ENCODE measurements at regions not wholly inside any gene's neighbourhood (a gene's known extent, or its start where the extent isn't known, plus 50 kb on each side); places are given as distances from the start of the nearest gene placed in this dataset.

DNA sequence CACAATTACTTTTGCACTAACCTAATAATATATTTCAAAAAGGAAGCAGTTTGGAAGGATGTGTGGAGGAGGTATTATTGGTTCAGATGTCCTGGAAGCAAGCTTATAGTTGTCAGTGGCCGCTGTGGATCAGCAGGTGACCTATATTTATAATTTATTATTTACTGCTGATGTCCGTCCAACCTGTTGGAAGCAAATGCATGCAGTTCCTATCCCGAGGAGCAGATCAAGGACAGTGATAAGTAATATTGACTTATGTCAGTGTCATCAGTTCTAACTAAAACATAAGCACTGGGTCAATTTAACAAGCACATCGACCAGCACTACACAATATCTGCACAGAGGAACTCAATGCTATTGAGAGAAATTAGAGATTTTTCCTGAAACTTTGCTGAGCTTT is 270.1 kb downstream of the BRINP2 start:
- Histone ChIP-seq H3K18ac (ENCODE audit: low read length) (no peak overlapping the region), H2BK120ac (ENCODE audit: insufficient read depth, low read length, poor library complexity) (no peak overlapping the region), H3K4me3 (ENCODE audit: low read depth, low read length) (no peak overlapping the region), H4K91ac (ENCODE audit: low read depth, low read length) (no peak overlapping the region), H2AK5ac (ENCODE audit: low read length) (no peak overlapping the region), H3K14ac (ENCODE audit: low read length) (no peak overlapping the region), H3K27me3 (ENCODE audit: insufficient read depth, low read length) (no peaks in the 10 kb centered on the region), H2AFZ (ENCODE audit: insufficient read depth, low read length, poor library complexity) (no peak overlapping the region), H2BK5ac (ENCODE audit: low read depth, low read length, poor library complexity) (no peak overlapping the region), H3K4me2 (ENCODE audit: low read length) (no peak overlapping the region), H3K4ac (ENCODE audit: low read depth, low read length) (no peak overlapping the region), H3K9me3 (ENCODE audit: insufficient read depth, low read depth, low read length) (no peaks in the 10 kb centered on the region), H3K79me2 (ENCODE audit: control insufficient read depth, insufficient read depth, low read length, poor library complexity) (no peaks in the 10 kb centered on the region), H4K8ac (ENCODE audit: low read depth, low read length) (no peak overlapping the region), H3K36me3 (ENCODE audit: control insufficient read depth in 1 of 2, insufficient read depth in 2 of 2, low read length in 2 of 2) (no peaks in the 10 kb centered on the region), H3K27ac (ENCODE audit: low read depth, low read length) (no peak overlapping the region), H3K23ac (ENCODE audit: low read length) (no peak overlapping the region), H2BK12ac (ENCODE audit: low read length) (no peak overlapping the region), H3K79me1 (ENCODE audit: low read length) (no peaks in the 10 kb centered on the region), H3K4me1 (ENCODE audit: control insufficient read depth in 1 of 2, insufficient read depth in 2 of 2, low read length in 2 of 2) (no peaks in the 10 kb centered on the region), H3K9ac (ENCODE audit: low read length) (no peak overlapping the region), H4K12ac (ENCODE audit: low read depth, low read length) (no peak overlapping the region)
- DNase-seq, result no peak
- WGBS (ENCODE audit: extremely low coverage, insufficient coverage, insufficient read length), result no CpG with 5 or more reads among the region's 4 CpGs

DNA sequence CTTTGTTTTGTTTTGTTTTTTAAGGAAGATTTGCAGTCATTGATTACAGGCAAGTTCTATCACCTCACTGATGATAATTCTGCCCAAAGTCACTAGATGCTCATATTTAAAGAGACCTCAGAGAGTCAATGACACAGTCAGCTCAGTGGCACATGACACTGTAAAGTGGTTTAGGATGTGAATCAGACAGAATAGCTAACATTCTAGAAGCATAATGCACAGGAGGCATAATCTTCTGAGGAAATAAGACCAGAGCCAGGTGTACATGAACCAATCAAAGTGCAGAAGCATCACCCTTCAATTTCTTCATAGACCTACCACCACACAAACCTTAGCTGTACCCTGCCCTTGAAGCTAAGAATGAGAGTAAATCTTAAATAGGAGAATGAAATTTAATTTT is 268.5 kb downstream of the BRINP2 start:
- no peak overlapping the region for H2BK120ac ChIP-seq (ENCODE audit: insufficient read depth, low read length, poor library complexity)
- H3K4me1 ChIP-seq (ENCODE audit: control insufficient read depth in 1 of 2, insufficient read depth in 2 of 2, low read length in 2 of 2), result no peaks in the 10 kb centered on the region
- no peak overlapping the region for H2BK5ac ChIP-seq (ENCODE audit: low read depth, low read length, poor library complexity)
- H3K9ac ChIP-seq (ENCODE audit: low read length), result no peak overlapping the region
- H2AFZ ChIP-seq (ENCODE audit: insufficient read depth, low read length, poor library complexity), result no peak overlapping the region
- no peak overlapping the region for H3K23ac ChIP-seq (ENCODE audit: low read length)
- no peak overlapping the region for H3K4me2 ChIP-seq (ENCODE audit: low read length)
- no peaks in the 10 kb centered on the region for H3K27me3 ChIP-seq (ENCODE audit: insufficient read depth, low read length)
- H2BK12ac ChIP-seq (ENCODE audit: low read length), result no peak overlapping the region
- no peaks in the 10 kb centered on the region for H3K79me1 ChIP-seq (ENCODE audit: low read length)
- DNase-seq, result peak in 1 of 2 donors; percentile 2
- no peak overlapping the region for H3K4me3 ChIP-seq (ENCODE audit: low read depth, low read length)
- H3K18ac ChIP-seq (ENCODE audit: low read length), result no peak overlapping the region
- no peak overlapping the region for H3K27ac ChIP-seq (ENCODE audit: low read depth, low read length)
- no peak overlapping the region for H4K12ac ChIP-seq (ENCODE audit: low read depth, low read length)
- H3K36me3 ChIP-seq (ENCODE audit: control insufficient read depth in 1 of 2, insufficient read depth in 2 of 2, low read length in 2 of 2), result no peaks in the 10 kb centered on the region
- H3K79me2 ChIP-seq (ENCODE audit: control insufficient read depth, insufficient read depth, low read length, poor library complexity), result no peaks in the 10 kb centered on the region
- no peak overlapping the region for H3K14ac ChIP-seq (ENCODE audit: low read length)
- no peaks in the 10 kb centered on the region for H3K9me3 ChIP-seq (ENCODE audit: insufficient read depth, low read depth, low read length)
- no peak overlapping the region for H4K91ac ChIP-seq (ENCODE audit: low read depth, low read length)
- no peak overlapping the region for H3K4ac ChIP-seq (ENCODE audit: low read depth, low read length)
- no peak overlapping the region for H2AK5ac ChIP-seq (ENCODE audit: low read length)
- no peak overlapping the region for H4K8ac ChIP-seq (ENCODE audit: low read depth, low read length)

DNA sequence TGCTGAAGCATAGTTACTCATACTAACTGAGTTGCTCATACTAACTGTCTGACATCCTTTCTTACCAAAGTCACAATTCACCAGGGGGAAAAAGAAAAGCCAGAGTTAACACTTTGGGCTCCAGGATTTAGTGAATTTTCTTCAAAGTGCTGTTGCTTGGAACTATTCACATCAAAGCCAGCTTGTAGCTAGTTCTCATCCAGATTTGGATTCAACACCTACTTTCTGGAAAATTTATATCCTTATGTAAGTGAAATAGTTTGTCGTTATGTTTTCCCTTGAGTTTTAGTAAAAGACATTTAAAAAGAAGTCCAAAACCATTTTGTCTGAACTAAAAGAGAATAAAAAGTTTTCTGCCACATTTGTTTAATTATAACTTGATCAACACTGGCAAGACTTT is 264.6 kb downstream of the BRINP2 start:
- H3K4me2 ChIP-seq (ENCODE audit: low read length), result no peak overlapping the region
- H3K18ac ChIP-seq (ENCODE audit: low read length), result no peak overlapping the region
- H3K9ac ChIP-seq (ENCODE audit: low read length), result no peak overlapping the region
- no peak overlapping the region for H3K14ac ChIP-seq (ENCODE audit: low read length)
- H3K4ac ChIP-seq (ENCODE audit: low read depth, low read length), result no peak overlapping the region
- no peak overlapping the region for H3K23ac ChIP-seq (ENCODE audit: low read length)
- no peak overlapping the region for H4K12ac ChIP-seq (ENCODE audit: low read depth, low read length)
- no peak overlapping the region for H2AFZ ChIP-seq (ENCODE audit: insufficient read depth, low read length, poor library complexity)
- no peak overlapping the region for H2BK120ac ChIP-seq (ENCODE audit: insufficient read depth, low read length, poor library complexity)
- H3K79me2 ChIP-seq (ENCODE audit: control insufficient read depth, insufficient read depth, low read length, poor library complexity), result no peaks in the 10 kb centered on the region
- no peaks in the 10 kb centered on the region for H3K4me1 ChIP-seq (ENCODE audit: control insufficient read depth in 1 of 2, insufficient read depth in 2 of 2, low read length in 2 of 2)
- no peak overlapping the region for H4K8ac ChIP-seq (ENCODE audit: low read depth, low read length)
- H3K9me3 ChIP-seq (ENCODE audit: insufficient read depth, low read depth, low read length), result no peaks in the 10 kb centered on the region
- H4K91ac ChIP-seq (ENCODE audit: low read depth, low read length), result no peak overlapping the region
- no peaks in the 10 kb centered on the region for H3K36me3 ChIP-seq (ENCODE audit: control insufficient read depth in 1 of 2, insufficient read depth in 2 of 2, low read length in 2 of 2)
- no peak for DNase-seq
- no peak overlapping the region for H3K4me3 ChIP-seq (ENCODE audit: low read depth, low read length)
- H2AK5ac ChIP-seq (ENCODE audit: low read length), result no peak overlapping the region
- H3K79me1 ChIP-seq (ENCODE audit: low read length), result no peaks in the 10 kb centered on the region
- no peak overlapping the region for H2BK12ac ChIP-seq (ENCODE audit: low read length)
- no peaks in the 10 kb centered on the region for H3K27me3 ChIP-seq (ENCODE audit: insufficient read depth, low read length)
- no peak overlapping the region for H2BK5ac ChIP-seq (ENCODE audit: low read depth, low read length, poor library complexity)
- no CpG with 5 or more reads among the region's 1 CpG for WGBS (ENCODE audit: extremely low coverage, insufficient coverage, insufficient read length)
- H3K27ac ChIP-seq (ENCODE audit: low read depth, low read length), result no peak overlapping the region

DNA sequence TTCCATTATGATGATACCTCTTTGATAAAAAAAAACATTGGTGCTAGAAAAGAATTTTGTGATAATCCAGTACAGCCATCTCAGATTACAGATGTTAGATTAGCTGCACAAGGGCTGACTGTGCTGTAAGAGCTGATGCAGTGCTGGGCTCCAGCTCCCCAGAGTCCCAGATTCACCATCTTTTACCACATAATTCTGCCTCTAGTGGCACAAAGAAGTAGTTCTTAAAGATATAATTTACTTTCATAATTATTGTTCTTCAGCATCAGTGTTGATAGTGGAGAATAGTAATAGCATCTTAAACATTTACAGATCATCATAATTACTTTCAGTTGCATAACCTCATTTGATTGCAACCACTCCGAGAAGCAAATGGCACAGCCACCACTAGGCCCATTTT is 262.1 kb downstream of the BRINP2 start:
- no peaks in the 10 kb centered on the region for H3K79me2 ChIP-seq (ENCODE audit: control insufficient read depth, insufficient read depth, low read length, poor library complexity)
- DNase-seq, result peak in 1 of 2 donors; percentile 26
- no peak overlapping the region for H2AK5ac ChIP-seq (ENCODE audit: low read length)
- H3K4me1 ChIP-seq (ENCODE audit: control insufficient read depth in 1 of 2, insufficient read depth in 2 of 2, low read length in 2 of 2), result no peaks in the 10 kb centered on the region
- no peak overlapping the region for H4K91ac ChIP-seq (ENCODE audit: low read depth, low read length)
- H3K9me3 ChIP-seq (ENCODE audit: insufficient read depth, low read depth, low read length), result no peaks in the 10 kb centered on the region
- no peak overlapping the region for H2BK12ac ChIP-seq (ENCODE audit: low read length)
- H3K4me3 ChIP-seq (ENCODE audit: low read depth, low read length), result no peak overlapping the region
- H3K79me1 ChIP-seq (ENCODE audit: low read length), result no peaks in the 10 kb centered on the region
- H3K14ac ChIP-seq (ENCODE audit: low read length), result no peak overlapping the region
- no peak overlapping the region for H3K23ac ChIP-seq (ENCODE audit: low read length)
- no peak overlapping the region for H3K27ac ChIP-seq (ENCODE audit: low read depth, low read length)
- H2AFZ ChIP-seq (ENCODE audit: insufficient read depth, low read length, poor library complexity), result no peak overlapping the region
- H3K27me3 ChIP-seq (ENCODE audit: insufficient read depth, low read length), result no peaks in the 10 kb centered on the region
- H4K8ac ChIP-seq (ENCODE audit: low read depth, low read length), result no peak overlapping the region
- no CpG with 5 or more reads among the region's 1 CpG for WGBS (ENCODE audit: extremely low coverage, insufficient coverage, insufficient read length)
- H3K18ac ChIP-seq (ENCODE audit: low read length), result no peak overlapping the region
- H4K12ac ChIP-seq (ENCODE audit: low read depth, low read length), result no peak overlapping the region
- no peak overlapping the region for H3K4ac ChIP-seq (ENCODE audit: low read depth, low read length)
- H2BK120ac ChIP-seq (ENCODE audit: insufficient read depth, low read length, poor library complexity), result no peak overlapping the region
- H2BK5ac ChIP-seq (ENCODE audit: low read depth, low read length, poor library complexity), result no peak overlapping the region
- no peak overlapping the region for H3K4me2 ChIP-seq (ENCODE audit: low read length)
- no peak overlapping the region for H3K9ac ChIP-seq (ENCODE audit: low read length)
- no peaks in the 10 kb centered on the region for H3K36me3 ChIP-seq (ENCODE audit: control insufficient read depth in 1 of 2, insufficient read depth in 2 of 2, low read length in 2 of 2)

DNA sequence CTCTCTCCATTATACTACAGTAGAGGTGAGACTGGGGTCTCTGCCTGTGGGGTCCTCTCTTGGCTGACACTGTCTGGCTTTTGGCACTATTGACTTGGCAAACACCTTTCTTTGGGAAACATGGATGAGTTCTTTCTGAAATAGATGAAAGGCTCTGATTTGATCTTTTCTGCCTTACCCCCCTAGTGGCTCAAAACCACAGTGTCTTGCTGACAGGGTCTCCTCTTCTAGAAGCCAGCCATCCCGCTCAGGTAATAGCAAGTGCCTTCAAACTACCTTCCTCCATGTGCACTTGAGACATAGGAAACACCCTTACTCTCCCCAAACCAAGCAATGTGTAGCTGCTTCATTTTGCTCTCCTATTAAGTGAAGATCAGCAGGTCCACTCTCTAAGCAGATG is 260.4 kb downstream of the BRINP2 start:
- H3K23ac ChIP-seq (ENCODE audit: low read length), result no peak overlapping the region
- H3K27ac ChIP-seq (ENCODE audit: low read depth, low read length), result no peak overlapping the region
- H3K9ac ChIP-seq (ENCODE audit: low read length), result no peak overlapping the region
- H3K4me3 ChIP-seq (ENCODE audit: low read depth, low read length), result no peak overlapping the region
- no peaks in the 10 kb centered on the region for H3K79me1 ChIP-seq (ENCODE audit: low read length)
- no peak overlapping the region for H3K14ac ChIP-seq (ENCODE audit: low read length)
- H2AK5ac ChIP-seq (ENCODE audit: low read length), result no peak overlapping the region
- H4K91ac ChIP-seq (ENCODE audit: low read depth, low read length), result no peak overlapping the region
- no CpG with 5 or more reads among the region's 1 CpG for WGBS (ENCODE audit: extremely low coverage, insufficient coverage, insufficient read length)
- H3K4ac ChIP-seq (ENCODE audit: low read depth, low read length), result no peak overlapping the region
- H3K27me3 ChIP-seq (ENCODE audit: insufficient read depth, low read length), result no peaks in the 10 kb centered on the region
- no peak overlapping the region for H4K12ac ChIP-seq (ENCODE audit: low read depth, low read length)
- no peak overlapping the region for H3K18ac ChIP-seq (ENCODE audit: low read length)
- no peaks in the 10 kb centered on the region for H3K9me3 ChIP-seq (ENCODE audit: insufficient read depth, low read depth, low read length)
- H3K79me2 ChIP-seq (ENCODE audit: control insufficient read depth, insufficient read depth, low read length, poor library complexity), result no peaks in the 10 kb centered on the region
- no peak overlapping the region for H2BK5ac ChIP-seq (ENCODE audit: low read depth, low read length, poor library complexity)
- no peak for DNase-seq
- H2AFZ ChIP-seq (ENCODE audit: insufficient read depth, low read length, poor library complexity), result no peak overlapping the region
- H2BK120ac ChIP-seq (ENCODE audit: insufficient read depth, low read length, poor library complexity), result no peak overlapping the region
- no peak overlapping the region for H4K8ac ChIP-seq (ENCODE audit: low read depth, low read length)
- H3K4me1 ChIP-seq (ENCODE audit: control insufficient read depth in 1 of 2, insufficient read depth in 2 of 2, low read length in 2 of 2), result no peaks in the 10 kb centered on the region
- no peak overlapping the region for H2BK12ac ChIP-seq (ENCODE audit: low read length)
- H3K36me3 ChIP-seq (ENCODE audit: control insufficient read depth in 1 of 2, insufficient read depth in 2 of 2, low read length in 2 of 2), result no peaks in the 10 kb centered on the region
- no peak overlapping the region for H3K4me2 ChIP-seq (ENCODE audit: low read length)
